ENCODE measurements at regions not wholly inside any gene's neighbourhood (a gene's known extent, or its start where the extent isn't known, plus 50 kb on each side); places are given as distances from the start of the nearest gene placed in this dataset.

GRCh38 chr4:138010639-138011038, 231.5 kb downstream of the SLC7A11 start:
- Histone ChIP-seq H3K4me3 (no peak overlapping the region), H3K27ac (no peak overlapping the region), H3K27me3 (no peaks in the 10 kb centered on the region), H3K36me3 (no peaks in the 10 kb centered on the region), H3K4me1 (no peaks in the 10 kb centered on the region), H3K9me3 (no peaks in the 10 kb centered on the region)
- no peak for DNase-seq (ENCODE audit: low spot score in 2 of 2)
- no peak for TF ChIP-seq POLR2AphosphoS5 (IDR thresholded peaks at IDR 0.05)

GRCh38 chr4:138007572-138007971, 234.6 kb downstream of the SLC7A11 start:
- DNase-seq (ENCODE audit: low spot score in 2 of 2) = no peak
- Histone ChIP-seq H3K9me3 (no peaks in the 10 kb centered on the region), H3K27me3 (no peaks in the 10 kb centered on the region), H3K27ac (no peak overlapping the region), H3K4me3 (no peak overlapping the region), H3K4me1 (no peaks in the 10 kb centered on the region), H3K36me3 (no peaks in the 10 kb centered on the region)
- TF ChIP-seq EP300 (IDR thresholded peaks at IDR 0.05) (no peak), CTCF (IDR thresholded peaks at IDR 0.05) (no peak), POLR2AphosphoS5 (IDR thresholded peaks at IDR 0.05) (no peak)
- 85% methylated on average over 1 of the region's 1 CpG for WGBS

- WGBS = 66% methylated on average over 1 of the region's 1 CpG
- DNase-seq (ENCODE audit: low spot score in 2 of 2) = no peak
Measured at GRCh38 chr4:138005486-138005885, 236.7 kb downstream of the SLC7A11 start.

GRCh38 chr4:138003248-138003647, 238.9 kb downstream of the SLC7A11 start:
- TF ChIP-seq EP300 (IDR thresholded peaks at IDR 0.05) (no peak), CTCF (IDR thresholded peaks at IDR 0.05) (no peak), POLR2AphosphoS5 (IDR thresholded peaks at IDR 0.05) (no peak), POLR2A (IDR thresholded peaks at IDR 0.05) (no peak)
- Histone ChIP-seq H3K27me3 (no peaks in the 10 kb centered on the region), H3K36me3 (no peaks in the 10 kb centered on the region), H3K4me3 (no peak overlapping the region), H3K4me1 (no peaks in the 10 kb centered on the region), H3K27ac (no peak overlapping the region), H3K9me3 (no peaks in the 10 kb centered on the region)
- DNase-seq (ENCODE audit: low spot score in 2 of 2) = no peak

More at GRCh38 chr4:138005486-138005885, 236.7 kb downstream of the SLC7A11 start:
- Histone ChIP-seq H3K9me3 (no peaks in the 10 kb centered on the region), H3K27me3 (no peaks in the 10 kb centered on the region), H3K4me1 (no peaks in the 10 kb centered on the region), H3K4me3 (no peak overlapping the region), H3K36me3 (no peaks in the 10 kb centered on the region), H3K27ac (no peak overlapping the region)
- TF ChIP-seq EP300 (IDR thresholded peaks at IDR 0.05) = no peak
- TF ChIP-seq CTCF (IDR thresholded peaks at IDR 0.05) = no peak
- TF ChIP-seq POLR2A (IDR thresholded peaks at IDR 0.05) = no peak
- TF ChIP-seq POLR2AphosphoS5 (IDR thresholded peaks at IDR 0.05) = no peak

- Histone ChIP-seq H3K36me3 (no peaks in the 10 kb centered on the region), H3K4me1 (no peaks in the 10 kb centered on the region), H3K9me3 (no peaks in the 10 kb centered on the region), H3K4me3 (no peak overlapping the region), H3K27me3 (no peaks in the 10 kb centered on the region), H3K27ac (no peak overlapping the region)
- 20% methylated on average over 1 of the region's 1 CpG for WGBS
- DNase-seq (ENCODE audit: low spot score in 2 of 2) = no peak
- TF ChIP-seq CTCF (IDR thresholded peaks at IDR 0.05) = no peak
- TF ChIP-seq EP300 (IDR thresholded peaks at IDR 0.05) = no peak
- TF ChIP-seq POLR2A (IDR thresholded peaks at IDR 0.05) = no peak
- TF ChIP-seq POLR2AphosphoS5 (IDR thresholded peaks at IDR 0.05) = no peak
Measured at GRCh38 chr4:137998666-137999429, 243.3 kb downstream of the SLC7A11 start.

- no peaks in the 10 kb centered on the region for H3K4me1 ChIP-seq
- no peaks in the 10 kb centered on the region for H3K27me3 ChIP-seq
- H3K4me3 ChIP-seq = no peak overlapping the region
- no peaks in the 10 kb centered on the region for H3K36me3 ChIP-seq
- DNase-seq (ENCODE audit: low spot score in 2 of 2) = no peak
- 0% methylated on average over 1 of the region's 1 CpG for WGBS
- no peaks in the 10 kb centered on the region for H3K9me3 ChIP-seq
- TF ChIP-seq POLR2AphosphoS5 (IDR thresholded peaks at IDR 0.05) (no peak), POLR2A (IDR thresholded peaks at IDR 0.05) (no peak), EP300 (IDR thresholded peaks at IDR 0.05) (no peak), CTCF (IDR thresholded peaks at IDR 0.05) (no peak)
- no peak overlapping the region for H3K27ac ChIP-seq
Measured at GRCh38 chr4:137997496-137997895, 244.7 kb downstream of the SLC7A11 start.

Measured in suprapubic skin (tissue), 4 donors.